Endothelial cell of umbilical vein (primary cell): ENCODE measurements at regions not wholly inside any gene's neighbourhood (a gene's known extent, or its start where the extent isn't known, plus 50 kb on each side); places are given as distances from the start of the nearest gene placed in this dataset.

Experiments
- BruUV-seq: library from RNA; stranded (reverse); fragments of 400-500 nt; replicated peaks from 2 replicates; lab custom pipeline; 2021; lab: Mats Ljungman, UMichigan
- CTCF ChIA-PET: fragments of 300-600, 350-600 bp; sonication (Branson Sonifier 250); formaldehyde crosslinking; loops from one replicate; lab custom pipeline; 2021; ENCODE audit warnings: antibody characterized with exemption, inconsistent platforms; lab: Charles Lee
- POLR2A ChIA-PET: fragments of 300-600, 350-600 bp; sonication (Branson Sonifier 250); formaldehyde crosslinking; loops from one replicate; lab custom pipeline; 2021; ENCODE audit warnings: antibody characterized with exemption, inconsistent platforms; lab: Charles Lee
- DNase-seq: peaks from one replicate; pipeline ENCODE4 v3.0.0-alpha.2; 2011; ENCODE audit warnings: low read depth, low spot score
- FAIRE-seq: peaks from 2 replicates; lab custom pipeline; 2011; peaks lifted over from hg19 to GRCh38; lab: Jason Lieb, UNC
- H2AFZ ChIP-seq: 2 replicates; pipeline ENCODE4 v1.6.0; 2012; ENCODE audit warnings: low read depth, low read length, control low read depth, inconsistent platforms
- H3K27ac ChIP-seq: 2 replicates; pipeline ENCODE4 v1.5.1; 2011; ENCODE audit warnings: low read depth, mild to moderate bottlenecking, control low read depth, low read length, moderate library complexity; ENCODE audit not compliant: insufficient read depth
- H3K27me3 ChIP-seq, 2 experiments: 2 replicates each; pipeline versions ENCODE4 v1.6.0 to v1.6.1; 2011; ENCODE audit warnings: low read length in 2 of 2, mixed read lengths in 1 of 2; ENCODE audit not compliant: control insufficient read depth in 2 of 2, insufficient read depth in 2 of 2
- H3K36me3 ChIP-seq, 2 experiments: 2 replicates in 1 of 2; 3 replicates in 1 of 2; pipeline ENCODE4 v1.5.1; 2011; ENCODE audit warnings: low read length in 2 of 2, mild to moderate bottlenecking in 1 of 2, moderate library complexity in 1 of 2; ENCODE audit not compliant: control insufficient read depth in 2 of 2, insufficient read depth in 2 of 2; ENCODE audit errors: extremely low read depth in 1 of 2
- H3K4me1 ChIP-seq: 3 replicates; pipeline ENCODE4 v1.5.1; 2011; ENCODE audit warnings: mild to moderate bottlenecking, low read length; ENCODE audit not compliant: control insufficient read depth, insufficient read depth; ENCODE audit errors: extremely low read depth
- H3K4me2 ChIP-seq: 2 replicates; pipeline ENCODE4 v1.6.1; 2011; ENCODE audit warnings: low read length, control low read depth, mixed read lengths; ENCODE audit not compliant: insufficient read depth
- H3K4me3 ChIP-seq, 3 experiments: fragments of 200-600 bp in 1 of 3; sonication (generic), shearing (Covaris generic) in 1 of 3; replicated peaks in 1 of 3; 2 replicates each; pipeline ENCODE4 v1.5.1; 2011 to 2016; ENCODE audit warnings: control low read depth in 3 of 3, low read length in 3 of 3, mild to moderate bottlenecking in 2 of 3, inconsistent platforms in 1 of 3, low read depth in 1 of 3, moderate library complexity in 1 of 3; ENCODE audit not compliant: insufficient read depth in 1 of 3
- H3K79me2 ChIP-seq: 2 replicates; pipeline ENCODE4 v1.6.0; 2012; ENCODE audit warnings: low read length, inconsistent platforms; ENCODE audit not compliant: control insufficient read depth, insufficient read depth
- H3K9ac ChIP-seq: replicated peaks from 2 replicates; pipeline ENCODE3; 2011; ENCODE audit warnings: low read length, control low read depth; ENCODE audit not compliant: insufficient read depth; ENCODE audit errors: extremely low read depth
- H3K9me1 ChIP-seq: replicated peaks from 3 replicates; pipeline ENCODE4 v1.6.0; 2011; ENCODE audit warnings: mild to moderate bottlenecking, low read length; ENCODE audit not compliant: control insufficient read depth, insufficient read depth; ENCODE audit errors: extremely low read depth
- H3K9me3 ChIP-seq: replicated peaks from 2 replicates; pipeline ENCODE4 v1.5.1; 2012; ENCODE audit warnings: low read length, inconsistent platforms; ENCODE audit not compliant: control insufficient read depth, insufficient read depth
- H4K20me1 ChIP-seq: replicated peaks from 2 replicates; pipeline ENCODE3; 2011; ENCODE audit warnings: mild to moderate bottlenecking, low read length; ENCODE audit not compliant: control insufficient read depth, insufficient read depth; ENCODE audit errors: extremely low read depth
- EZH2 ChIP-seq: IDR thresholded peaks from 2 replicates; pipeline ENCODE4 v1.6.1; 2012; ENCODE audit warnings: borderline replicate concordance, low read depth, mild to moderate bottlenecking, moderate library complexity, low read length, inconsistent platforms; ENCODE audit not compliant: severe bottlenecking
- FOS ChIP-seq: IDR thresholded peaks from 2 replicates; pipeline ENCODE4 v1.6.1; 2011; ENCODE audit warnings: mild to moderate bottlenecking, low read length, moderate library complexity, borderline replicate concordance; ENCODE audit not compliant: insufficient read depth
- GATA2 ChIP-seq: IDR thresholded peaks from 2 replicates; pipeline ENCODE4 v1.7.0; 2011; ENCODE audit warnings: low read depth, mild to moderate bottlenecking, moderate library complexity, mixed read lengths, low read length; ENCODE audit not compliant: insufficient read length, insufficient read depth
- JUN ChIP-seq: IDR thresholded peaks from 2 replicates; pipeline ENCODE4 v1.6.1; 2011; ENCODE audit warnings: borderline replicate concordance, low read depth; ENCODE audit not compliant: insufficient read length, insufficient read depth
- MYC ChIP-seq: IDR thresholded peaks from one replicate; pipeline ENCODE4 v1.6.1; 2011; ENCODE audit warnings: mild to moderate bottlenecking, low read depth, low read length
- POLR2A ChIP-seq: IDR thresholded peaks from 2 replicates; pipeline ENCODE4 v1.6.1; 2012; ENCODE audit warnings: low read depth, mild to moderate bottlenecking, control low read depth, low read length
- POLR2AphosphoS5 ChIP-seq: IDR thresholded peaks from 2 replicates; pipeline ENCODE4 v1.6.1; 2012; ENCODE audit warnings: low read depth, mild to moderate bottlenecking, control low read depth, low read length, moderate library complexity; ENCODE audit not compliant: insufficient read depth
- dilution Hi-C: fragments of 300-500 bp; cut with MboI; formaldehyde crosslinking; loops from one replicate; pipeline ENCODE4 v1.15.0; 2019; ENCODE audit warnings: low sequenced_read_pairs; ENCODE audit not compliant: extremely low pct_ligation_motif_present
- intact Hi-C: fragments of 100-400 bp; cut with micrococcal nuclease; formaldehyde crosslinking; loops from one replicate; pipeline ENCODE4 v1.10.0; 2022
- TF ChIP-seq, protein P1 (sequence below): IDR thresholded peaks from 2 replicates; pipeline ENCODE4 v1.6.1; 2011; ENCODE audit not compliant: insufficient read depth, insufficient read length
- TF ChIP-seq, protein P2 (sequence below), 2 donors: IDR thresholded peaks; 1 replicate in 1 of 2; 2 replicates in 1 of 2; pipeline ENCODE4 v1.5.1; 2011; ENCODE audit warnings: low read length in 2 of 2, mild to moderate bottlenecking in 2 of 2, moderate library complexity in 2 of 2, control low read depth in 1 of 2, inconsistent platforms in 1 of 2, low read depth in 1 of 2; ENCODE audit not compliant: insufficient read depth in 1 of 2; ENCODE audit errors: extremely low read depth in 1 of 2

DNA sequence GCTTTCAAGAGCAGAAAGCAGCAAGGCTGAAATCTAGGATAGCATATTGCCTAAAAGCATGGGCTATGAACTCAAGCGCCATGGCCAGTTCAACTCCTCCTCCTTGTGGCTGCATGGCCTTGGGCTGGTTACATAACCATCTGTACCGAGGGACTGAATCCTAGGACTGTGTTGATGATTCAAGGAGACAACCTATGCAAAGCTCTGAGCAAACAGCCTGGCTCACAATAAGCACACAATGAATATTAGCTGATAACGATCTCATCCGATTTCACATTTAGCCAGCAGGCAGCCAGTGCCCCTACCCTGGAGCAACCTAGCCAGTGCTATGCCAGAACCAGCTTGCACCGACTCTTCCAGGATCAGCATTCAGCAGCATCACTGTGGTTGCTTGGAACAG lies 698.4 kb downstream of the TBC1D22A start:
- dilution Hi-C loops (no loop called here), intact Hi-C loops (no loop called here)
- CTCF ChIA-PET, result no interaction called here
- BruUV-seq, result no TSS peak
- TF ChIP-seq GATA2 (no peak), EZH2 (no peak)
- TF ChIP-seq, protein P1, sequence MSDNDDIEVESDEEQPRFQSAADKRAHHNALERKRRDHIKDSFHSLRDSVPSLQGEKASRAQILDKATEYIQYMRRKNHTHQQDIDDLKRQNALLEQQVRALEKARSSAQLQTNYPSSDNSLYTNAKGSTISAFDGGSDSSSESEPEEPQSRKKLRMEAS, result no peak
- Histone ChIP-seq H3K9me1 (no peaks in the 10 kb centered on the region), H3K4me1 (no peaks in the 10 kb centered on the region), H3K4me2 (no peak overlapping the region), H3K27me3 (no peaks in the 10 kb centered on the region), H3K27ac (no peak overlapping the region), H3K9ac (no peak overlapping the region), H3K79me2 (no peaks in the 10 kb centered on the region), H4K20me1 (no peaks in the 10 kb centered on the region), H3K36me3 (no peaks in the 10 kb centered on the region), H2AFZ (no peak overlapping the region), H3K9me3 (peaks cover 8% of the 10 kb centered on the region), H3K4me3 (no peak overlapping the region)
- FAIRE-seq (no peak), DNase-seq (no peak)
- POLR2A ChIA-PET, result no interaction called here

DNA sequence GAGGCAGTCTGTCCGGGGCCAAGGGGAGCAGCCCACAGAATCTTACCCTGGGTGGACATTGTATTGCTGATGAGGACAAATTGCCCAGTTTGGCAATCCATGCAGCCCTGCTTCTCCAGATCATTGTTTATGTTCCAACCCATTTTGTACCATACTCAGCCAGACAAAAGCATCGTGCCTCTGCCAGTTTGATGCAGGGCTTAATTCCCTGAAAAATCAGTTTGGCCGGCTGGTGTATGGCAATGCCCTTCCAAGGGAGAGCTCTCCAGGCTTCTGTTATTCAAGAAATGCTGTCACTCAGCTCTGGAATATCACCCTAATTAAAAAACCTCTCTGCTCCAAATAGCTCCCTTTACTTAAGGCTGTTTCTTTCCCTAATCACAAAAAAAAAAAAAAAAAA lies 697.7 kb downstream of the TBC1D22A start:
- Histone ChIP-seq H3K27ac (no peak overlapping the region), H3K4me1 (no peaks in the 10 kb centered on the region), H3K9me1 (no peaks in the 10 kb centered on the region), H3K9me3 (peaks cover 9% of the 10 kb centered on the region), H3K4me2 (no peak overlapping the region), H4K20me1 (no peaks in the 10 kb centered on the region), H2AFZ (no peak overlapping the region), H3K9ac (no peak overlapping the region), H3K79me2 (no peaks in the 10 kb centered on the region), H3K36me3 (no peaks in the 10 kb centered on the region), H3K27me3 (no peaks in the 10 kb centered on the region), H3K4me3 (no peak overlapping the region)
- no TSS peak for BruUV-seq
- dilution Hi-C loops (no loop called here), intact Hi-C loops (no loop called here)
- no peak for DNase-seq
- FAIRE-seq, result no peak
- TF ChIP-seq EZH2 (no peak), FOS (no peak), POLR2A (no peak), JUN (no peak), POLR2AphosphoS5 (no peak), GATA2 (no peak), MYC (no peak)
- TF ChIP-seq, protein P2, sequence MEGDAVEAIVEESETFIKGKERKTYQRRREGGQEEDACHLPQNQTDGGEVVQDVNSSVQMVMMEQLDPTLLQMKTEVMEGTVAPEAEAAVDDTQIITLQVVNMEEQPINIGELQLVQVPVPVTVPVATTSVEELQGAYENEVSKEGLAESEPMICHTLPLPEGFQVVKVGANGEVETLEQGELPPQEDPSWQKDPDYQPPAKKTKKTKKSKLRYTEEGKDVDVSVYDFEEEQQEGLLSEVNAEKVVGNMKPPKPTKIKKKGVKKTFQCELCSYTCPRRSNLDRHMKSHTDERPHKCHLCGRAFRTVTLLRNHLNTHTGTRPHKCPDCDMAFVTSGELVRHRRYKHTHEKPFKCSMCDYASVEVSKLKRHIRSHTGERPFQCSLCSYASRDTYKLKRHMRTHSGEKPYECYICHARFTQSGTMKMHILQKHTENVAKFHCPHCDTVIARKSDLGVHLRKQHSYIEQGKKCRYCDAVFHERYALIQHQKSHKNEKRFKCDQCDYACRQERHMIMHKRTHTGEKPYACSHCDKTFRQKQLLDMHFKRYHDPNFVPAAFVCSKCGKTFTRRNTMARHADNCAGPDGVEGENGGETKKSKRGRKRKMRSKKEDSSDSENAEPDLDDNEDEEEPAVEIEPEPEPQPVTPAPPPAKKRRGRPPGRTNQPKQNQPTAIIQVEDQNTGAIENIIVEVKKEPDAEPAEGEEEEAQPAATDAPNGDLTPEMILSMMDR (IDR thresholded peaks at IDR 0.05; ENCODE audit: extremely low read depth in 1 of 2, insufficient read depth in 1 of 2, low read depth in 1 of 2, low read length in 2 of 2), result no peak
- TF ChIP-seq, protein P1, result no peak
- POLR2A ChIA-PET, result interaction anchor here (0.7 kb wide), 1 partner anchor 855 kb away, joined by 10 read pairs; no protein-coding TSS in a partner anchor
- CTCF ChIA-PET, result no interaction called here
